ENCODE measurements at regions not wholly inside any gene's neighbourhood (a gene's known extent, or its start where the extent isn't known, plus 50 kb on each side); places are given as distances from the start of the nearest gene placed in this dataset.
"Not testable (repeated sequence)": the region's sequence is repeated elsewhere in the genome, so short reads cannot be mapped to it uniquely, and the experiment has no call there.

GRCh38 chr14:71810800-71811199, 121.4 kb upstream of the RGS6 start:
- not testable (repeated sequence) for DNase-seq (ENCODE audit: low read depth in 1 of 2, low spot score in 1 of 2)

- no peak for DNase-seq (ENCODE audit: low read depth in 1 of 2, low spot score in 1 of 2)
These were observed 119.5 kb upstream of the RGS6 start for GRCh38 chr14:71812693-71813092.

- DNase-seq (ENCODE audit: low read depth in 1 of 2, low spot score in 1 of 2), result no peak
These were observed 117.1 kb upstream of the RGS6 start for GRCh38 chr14:71815110-71815509.

- no peak for DNase-seq (ENCODE audit: low read depth in 1 of 2, low spot score in 1 of 2)
These were observed 107.4 kb upstream of the RGS6 start for GRCh38 chr14:71824816-71825215.

DNA sequence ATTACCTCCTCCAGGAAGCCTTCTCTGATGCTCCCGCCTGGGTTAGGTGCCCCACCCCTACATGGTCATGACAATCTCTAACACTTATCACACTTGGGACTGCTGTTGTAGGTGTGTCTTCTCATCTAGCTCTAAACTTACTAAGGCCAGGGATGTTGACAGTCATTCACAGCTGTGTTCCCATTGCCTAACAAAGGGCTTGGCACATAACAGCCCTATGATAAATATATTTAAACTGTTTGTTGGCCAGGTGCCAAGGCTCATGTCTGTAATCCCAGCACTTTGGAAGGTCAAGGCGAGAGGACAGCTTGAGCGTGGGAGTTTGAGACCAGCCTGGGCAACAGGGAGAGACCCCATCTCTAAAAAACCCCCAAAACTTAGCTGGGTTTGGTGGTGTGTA, 98.8 kb upstream of the RGS6 start:
- DNase-seq (ENCODE audit: low read depth in 1 of 2, low spot score in 1 of 2), result no peak

GRCh38 chr14:71834284-71835204, 97.7 kb upstream of the RGS6 start:
- DNase-seq (ENCODE audit: low read depth in 1 of 2, low spot score in 1 of 2), result no peak

- DNase-seq (ENCODE audit: low read depth in 1 of 2, low spot score in 1 of 2), result no peak
These were observed 80.0 kb upstream of the RGS6 start for GRCh38 chr14:71852181-71852580.

- no peak for DNase-seq (ENCODE audit: low read depth in 1 of 2, low spot score in 1 of 2)
These were observed 76.7 kb upstream of the RGS6 start for GRCh38 chr14:71855399-71856036.

DNA sequence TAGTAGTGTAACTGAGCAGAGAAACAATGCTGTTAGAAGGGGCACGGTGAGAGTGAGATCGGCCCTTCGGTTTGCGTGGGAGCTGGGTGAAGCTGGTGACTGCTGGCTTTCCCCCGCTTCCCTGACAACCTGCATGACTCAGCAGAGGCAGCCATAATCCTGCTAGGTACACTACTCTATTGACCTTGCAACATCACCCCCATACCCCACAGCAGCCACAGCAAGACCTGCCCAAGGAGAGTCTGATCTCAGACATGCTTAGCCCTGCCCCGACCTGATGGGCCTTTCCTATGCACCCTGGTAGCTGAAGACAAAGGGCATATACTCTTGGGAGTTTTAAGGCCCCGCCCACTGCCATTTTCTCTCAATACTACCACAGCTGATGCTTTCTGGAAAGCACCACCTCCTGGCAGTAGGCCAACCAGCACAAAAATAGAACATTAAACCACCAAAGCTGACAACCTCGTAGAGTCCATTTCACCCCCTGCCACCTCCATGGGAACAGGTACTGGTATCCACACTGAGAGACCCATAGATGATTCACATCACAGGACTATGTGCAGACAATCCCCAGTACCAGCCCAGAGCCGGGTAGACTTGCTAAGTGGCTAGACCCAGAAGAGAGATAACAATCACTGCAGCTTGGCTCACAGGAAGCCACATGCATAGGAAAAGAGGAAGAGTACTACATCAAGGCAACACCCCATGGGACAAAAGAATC, 75.9 kb upstream of the RGS6 start:
- no peak for DNase-seq (ENCODE audit: low read depth in 1 of 2, low spot score in 1 of 2)

GRCh38 chr14:71863049-71863448, 69.2 kb upstream of the RGS6 start:
- DNase-seq (ENCODE audit: low read depth in 1 of 2, low spot score in 1 of 2), result no peak

DNA sequence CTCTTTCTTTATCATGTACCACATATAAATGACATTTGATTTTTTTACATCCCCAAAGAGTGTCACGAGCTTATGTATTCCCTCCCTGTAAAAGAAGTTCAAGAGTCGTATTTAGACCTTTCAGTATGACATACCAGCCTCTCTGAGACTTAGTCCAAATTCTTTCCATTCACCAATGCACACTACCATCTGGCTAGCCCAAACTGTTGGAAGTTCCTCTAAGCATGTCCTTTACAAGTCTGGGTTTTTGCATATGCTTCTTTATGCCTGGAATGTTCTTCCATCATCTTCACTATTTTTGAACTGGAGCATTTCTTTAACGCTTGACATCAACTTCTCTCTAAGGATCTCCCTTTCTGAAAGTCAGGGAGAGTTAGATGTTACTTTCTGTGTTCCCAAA, 68.5 kb upstream of the RGS6 start:
- DNase-seq (ENCODE audit: low read depth in 1 of 2, low spot score in 1 of 2), result no peak

All from activated T-helper 1 cell treated with anti-CD3 and anti-CD28 coated beads, Interleukin-2, amount 50 U/mL, for 16 hours (primary cell).